Smooth muscle cell (in vitro differentiated cells): ENCODE measurements at regions not wholly inside any gene's neighbourhood (a gene's known extent, or its start where the extent isn't known, plus 50 kb on each side); places are given as distances from the start of the nearest gene placed in this dataset.

Source experiments
- DNase-seq: peaks from one replicate; lab custom pipeline; 2025; ENCODE audit not compliant: unreplicated experiment; lab: John Stamatoyannopoulos, UW
- H2AFZ ChIP-seq: fragments of 200-600 bp; sonication (generic); 2 replicates; pipeline ENCODE4 v1.6.0; 2016; ENCODE audit warnings: antibody characterized with exemption, low read depth, mild to moderate bottlenecking
- H3F3A ChIP-seq: fragments of 200-600 bp; sonication (generic); 2 replicates; pipeline ENCODE4 v1.6.0; 2017; ENCODE audit warnings: antibody characterized with exemption, low read depth
- H3K27ac ChIP-seq: fragments of 200-600 bp; sonication (generic); 2 replicates; pipeline ENCODE4 v1.5.1; 2016; ENCODE audit warnings: low read depth, mild to moderate bottlenecking
- H3K27me3 ChIP-seq: fragments of 200-600 bp; sonication (generic); 2 replicates; pipeline ENCODE4 v1.6.1; 2016; ENCODE audit warnings: low read depth, mild to moderate bottlenecking
- H3K36me3 ChIP-seq: fragments of 200-600 bp; sonication (generic); 2 replicates; pipeline ENCODE4 v1.5.1; 2016; ENCODE audit warnings: low read depth
- H3K4me1 ChIP-seq: fragments of 200-600 bp; sonication (generic); 2 replicates; pipeline ENCODE4 v1.5.1; 2016; ENCODE audit warnings: low read depth
- H3K4me2 ChIP-seq: fragments of 200-600 bp; sonication (generic); 2 replicates; pipeline ENCODE4 v1.6.0; 2016; ENCODE audit warnings: mild to moderate bottlenecking
- H3K4me3 ChIP-seq: fragments of 200-600 bp; sonication (generic); 2 replicates; pipeline ENCODE4 v1.5.1; 2016; ENCODE audit warnings: mild to moderate bottlenecking
- H3K79me2 ChIP-seq: fragments of 200-600 bp; sonication (generic); 2 replicates; pipeline ENCODE4 v1.6.0; 2016; ENCODE audit warnings: low read depth, mild to moderate bottlenecking
- H3K9ac ChIP-seq: fragments of 200-600 bp; sonication (generic); 2 replicates; pipeline ENCODE4 v1.6.0; 2016; ENCODE audit warnings: low read depth
- H3K9me3 ChIP-seq: fragments of 200-600 bp; sonication (generic); replicated peaks from 2 replicates; pipeline ENCODE4 v1.5.1; 2016; ENCODE audit warnings: low read depth
- H4K20me1 ChIP-seq: fragments of 200-600 bp; sonication (generic); 2 replicates; pipeline ENCODE4 v1.6.0; 2016; ENCODE audit warnings: low read depth
- CTCF ChIP-seq: fragments of 200-600 bp; sonication (generic); IDR thresholded peaks from 2 replicates; pipeline ENCODE4 v1.5.1; 2017; ENCODE audit warnings: borderline replicate concordance, mild to moderate bottlenecking, antibody characterized with exemption; ENCODE audit not compliant: insufficient read depth, poor library complexity, severe bottlenecking
- WGBS: methylation state at CpG from one replicate; pipeline ENCODE4 v1.1.7; 2016; ENCODE audit warnings: low lambda C conversion rate; 5-methylcytosine and 5-hydroxymethylcytosine counted together

- Histone ChIP-seq H3K36me3 (no peaks in the 10 kb centered on the region), H3F3A (no peaks in the 10 kb centered on the region), H3K4me1 (no peaks in the 10 kb centered on the region), H3K4me3 (no peak overlapping the region), H4K20me1 (no peaks in the 10 kb centered on the region), H3K27me3 (no peaks in the 10 kb centered on the region), H3K4me2 (no peak overlapping the region), H3K79me2 (no peaks in the 10 kb centered on the region), H3K9me3 (no peaks in the 10 kb centered on the region), H3K27ac (no peak overlapping the region), H3K9ac (no peak overlapping the region), H2AFZ (no peak overlapping the region)
- no peak for DNase-seq
- no peak for TF ChIP-seq CTCF
These were observed 207.5 kb upstream of the ADGRB3 start for GRCh38 chr6:68427630-68428029.

GRCh38 chr6:68410021-68410420 is 225.1 kb upstream of the ADGRB3 start:
- Histone ChIP-seq H3K9ac (no peak overlapping the region), H3K4me1 (no peaks in the 10 kb centered on the region), H3K4me2 (no peak overlapping the region), H3K27ac (no peak overlapping the region), H3K4me3 (no peak overlapping the region), H3K36me3 (no peaks in the 10 kb centered on the region), H3K79me2 (no peaks in the 10 kb centered on the region), H3K9me3 (no peaks in the 10 kb centered on the region), H4K20me1 (no peaks in the 10 kb centered on the region), H3F3A (no peaks in the 10 kb centered on the region), H2AFZ (no peak overlapping the region), H3K27me3 (no peaks in the 10 kb centered on the region)
- WGBS: 86% methylated on average over 2 of the region's 2 CpGs
- TF ChIP-seq CTCF: no peak
- no peak for DNase-seq

GRCh38 chr6:68400396-68400795 is 234.7 kb upstream of the ADGRB3 start:
- no peak overlapping the region for H3K4me3 ChIP-seq
- no peak overlapping the region for H3K27ac ChIP-seq
- H3K9ac ChIP-seq: no peak overlapping the region
- H3K27me3 ChIP-seq: no peaks in the 10 kb centered on the region
- no peaks in the 10 kb centered on the region for H3K79me2 ChIP-seq
- no peak for TF ChIP-seq CTCF
- no peaks in the 10 kb centered on the region for H3F3A ChIP-seq
- no peak overlapping the region for H3K4me2 ChIP-seq
- no peaks in the 10 kb centered on the region for H3K36me3 ChIP-seq
- WGBS: 89% methylated on average over 2 of the region's 2 CpGs
- no peak for DNase-seq
- no peak overlapping the region for H2AFZ ChIP-seq
- H3K4me1 ChIP-seq: no peaks in the 10 kb centered on the region
- H3K9me3 ChIP-seq: no peaks in the 10 kb centered on the region
- H4K20me1 ChIP-seq: no peaks in the 10 kb centered on the region

- Histone ChIP-seq H3K9ac (no peak overlapping the region), H2AFZ (no peak overlapping the region), H3K4me1 (no peaks in the 10 kb centered on the region), H3K9me3 (no peaks in the 10 kb centered on the region), H3K27me3 (no peaks in the 10 kb centered on the region), H3K36me3 (no peaks in the 10 kb centered on the region), H3K4me3 (no peak overlapping the region), H3K27ac (no peak overlapping the region), H3K79me2 (no peaks in the 10 kb centered on the region), H4K20me1 (no peaks in the 10 kb centered on the region), H3K4me2 (no peak overlapping the region), H3F3A (no peaks in the 10 kb centered on the region)
- TF ChIP-seq CTCF: no peak
- no peak for DNase-seq
These were observed 243.1 kb upstream of the ADGRB3 start for GRCh38 chr6:68391953-68392352.
